ENCODE measurements at regions not wholly inside any gene's neighbourhood (a gene's known extent, or its start where the extent isn't known, plus 50 kb on each side); places are given as distances from the start of the nearest gene placed in this dataset.

GRCh38 chr5:165956854-165957253, 2334.6 kb upstream of the WWC1 start:
- TF ChIP-seq CTCF (IDR thresholded peaks at IDR 0.05; ENCODE audit: poor library complexity) (no peak), EZH2phosphoT487 (IDR thresholded peaks at IDR 0.05; ENCODE audit: low read depth, severe bottlenecking, unreplicated experiment) (no peak), EZH2 (IDR thresholded peaks at IDR 0.05; ENCODE audit: borderline replicate concordance) (no peak)

All from hepatocyte (in vitro differentiated cells).